ENCODE measurements at regions not wholly inside any gene's neighbourhood (a gene's known extent, or its start where the extent isn't known, plus 50 kb on each side); places are given as distances from the start of the nearest gene placed in this dataset.
"Not testable (repeated sequence)": the region's sequence is repeated elsewhere in the genome, so short reads cannot be mapped to it uniquely, and the experiment has no call there.

DNA sequence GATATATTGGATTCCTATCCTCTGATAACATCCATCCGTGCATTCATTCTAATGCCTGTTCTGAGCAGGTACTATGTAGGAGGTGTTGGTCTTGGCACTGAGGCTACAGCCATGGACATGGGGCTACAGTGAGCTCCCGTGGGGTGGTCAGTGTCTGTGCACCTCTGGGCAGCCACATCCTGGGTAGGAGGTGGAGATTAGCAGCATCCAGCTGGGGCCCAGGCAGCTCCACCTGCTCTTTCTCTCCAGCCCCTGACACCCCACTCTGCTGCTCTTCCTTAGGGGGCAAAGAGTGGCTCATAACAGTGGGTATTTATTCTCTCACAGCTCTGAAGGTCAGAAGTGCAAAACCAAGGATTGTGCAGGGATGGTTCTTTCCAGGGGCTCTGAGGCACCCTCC, 292.0 kb upstream of the SFSWAP start:
- no peak for DNase-seq (ENCODE audit: low spot score)

DNA sequence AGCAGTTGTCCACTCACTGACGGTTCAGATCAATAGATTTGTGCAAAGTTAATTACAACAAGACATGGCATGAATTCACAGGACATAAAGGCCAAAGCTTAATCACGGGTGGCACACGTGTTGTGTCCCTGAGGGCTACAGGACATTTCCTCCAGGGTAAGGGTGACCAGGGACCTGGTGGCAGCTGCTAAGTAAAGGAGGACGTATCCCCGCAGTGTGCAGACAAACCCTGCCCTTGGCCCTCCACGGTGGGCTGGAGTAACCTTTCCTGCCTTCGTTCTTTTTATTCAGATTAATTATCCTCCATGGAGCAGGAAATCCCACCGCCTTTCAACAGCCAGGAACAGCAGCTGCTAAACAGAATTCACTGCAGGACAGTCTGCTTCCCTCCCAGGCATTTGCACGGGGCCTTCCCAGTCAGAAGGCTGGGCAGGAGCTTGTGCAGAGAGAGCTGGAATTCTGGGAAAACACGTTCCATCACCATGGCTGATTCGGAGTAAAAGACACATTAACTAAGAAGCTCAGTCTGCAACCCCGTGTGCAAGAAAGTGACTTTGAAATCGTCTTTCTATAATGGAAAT, 289.9 kb upstream of the SFSWAP start:
- no peak for DNase-seq (ENCODE audit: low spot score)

- no peak for DNase-seq (ENCODE audit: low spot score)
These were observed 289.2 kb upstream of the SFSWAP start for GRCh38 chr12:131421509-131422186.

- DNase-seq (ENCODE audit: low spot score): no peak
These were observed 288.7 kb upstream of the SFSWAP start for GRCh38 chr12:131422187-131422520.

DNA sequence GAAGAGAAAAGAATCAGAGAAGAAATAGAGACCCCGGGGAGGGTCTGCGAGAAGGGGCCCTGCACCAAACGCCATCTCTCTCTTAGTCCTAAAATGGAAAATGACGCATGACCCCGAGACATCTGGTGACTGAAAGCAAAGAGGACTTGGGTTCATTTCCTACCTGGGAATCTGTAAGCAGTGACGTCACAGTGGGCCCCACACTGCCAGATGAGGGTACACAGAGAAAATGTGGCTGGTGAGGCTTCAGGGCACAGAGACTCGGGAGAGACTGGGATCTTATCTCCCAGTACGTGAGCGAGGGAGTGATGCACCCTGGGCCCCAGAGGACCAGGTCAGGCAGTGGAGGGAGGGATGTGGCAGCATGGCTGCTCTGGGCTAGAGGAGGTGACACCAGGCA, 288.1 kb upstream of the SFSWAP start:
- no peak for DNase-seq (ENCODE audit: low spot score)

- no peak for DNase-seq (ENCODE audit: low spot score)
These were observed 286.6 kb upstream of the SFSWAP start for GRCh38 chr12:131424270-131424669.

GRCh38 chr12:131425112-131426075, 285.5 kb upstream of the SFSWAP start:
- no peak for DNase-seq (ENCODE audit: low spot score)

DNA sequence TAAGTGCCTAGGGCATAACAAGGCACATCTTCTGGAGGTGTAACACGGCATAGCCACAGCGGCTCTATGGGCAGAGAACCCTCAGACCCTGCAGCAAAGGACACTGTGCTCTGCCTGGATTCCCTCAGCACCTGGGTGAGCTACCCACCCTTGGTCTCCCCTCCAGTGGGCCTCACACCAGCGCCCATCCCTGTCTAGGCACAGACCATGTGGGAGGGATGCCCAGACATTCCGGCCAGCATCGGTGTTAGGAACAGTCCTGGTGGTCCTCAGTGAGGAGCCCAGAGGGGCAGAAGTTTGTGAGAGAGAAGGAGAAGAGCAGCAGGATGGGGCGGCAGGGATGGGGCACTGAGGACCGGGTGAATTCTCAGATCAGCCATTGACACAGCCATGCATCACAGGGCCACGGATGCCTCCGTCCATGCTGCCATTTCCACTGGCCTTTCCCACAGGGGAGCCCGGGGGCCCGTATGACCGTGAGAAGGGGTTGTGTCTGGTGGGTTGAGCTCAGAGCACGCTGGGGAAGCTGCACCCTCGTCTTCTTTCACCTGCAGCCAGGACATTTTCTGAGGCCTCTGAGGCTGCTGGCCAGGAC, 282.7 kb upstream of the SFSWAP start:
- DNase-seq (ENCODE audit: low spot score): no peak

DNA sequence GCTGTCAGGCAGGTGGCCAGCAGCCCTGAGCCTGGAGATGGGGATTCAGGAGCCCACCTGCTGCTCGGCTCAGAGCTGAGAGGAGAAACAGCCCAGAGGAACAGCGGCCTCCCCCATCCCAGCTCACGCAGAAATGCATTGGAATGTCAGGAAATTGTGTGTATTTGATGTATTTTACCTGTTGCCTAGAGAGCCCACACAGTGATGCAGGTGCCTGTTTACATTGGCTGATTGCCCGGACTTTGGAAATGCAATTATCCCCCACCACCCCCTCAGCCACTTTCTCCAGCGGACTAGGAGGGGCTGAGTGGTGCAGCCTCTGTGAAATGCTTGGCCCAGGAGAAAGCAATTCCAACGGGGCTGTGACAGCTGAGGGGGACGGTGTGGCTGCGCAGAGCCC, 281.7 kb upstream of the SFSWAP start:
- DNase-seq (ENCODE audit: low spot score): not testable (repeated sequence)

GRCh38 chr12:131429697-131430096, 281.2 kb upstream of the SFSWAP start:
- not testable (repeated sequence) for DNase-seq (ENCODE audit: low spot score)

DNA sequence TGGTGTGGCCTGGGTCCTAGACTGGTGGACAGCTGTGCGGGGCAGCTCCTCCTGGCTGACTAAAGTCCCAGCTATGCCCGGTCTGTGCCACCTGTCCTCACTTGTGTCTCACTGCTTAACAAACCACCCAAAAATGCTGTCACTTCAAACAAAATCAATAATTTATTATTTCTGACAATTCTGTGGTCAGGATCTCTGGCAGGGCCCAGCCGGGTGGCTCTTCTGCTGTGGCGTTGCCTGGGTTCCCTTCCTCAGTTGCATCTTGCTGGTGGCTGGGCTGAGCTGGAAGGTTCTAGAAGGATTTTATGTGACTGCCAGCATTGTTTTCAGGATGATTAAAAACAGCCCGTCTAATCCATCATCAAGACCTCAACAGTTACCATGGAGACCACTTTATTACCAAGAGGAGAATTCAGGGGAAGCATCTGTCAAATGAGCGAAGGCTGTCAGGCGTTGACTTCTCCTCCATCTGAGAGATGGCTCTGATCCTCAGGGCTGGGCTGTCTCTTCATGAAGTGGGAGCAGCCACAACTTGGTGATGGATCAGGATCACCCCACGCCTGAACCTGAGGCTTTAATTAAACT, 280.6 kb upstream of the SFSWAP start:
- no peak for DNase-seq (ENCODE audit: low spot score)

- DNase-seq (ENCODE audit: low spot score): not testable (repeated sequence)
These were observed 279.7 kb upstream of the SFSWAP start for GRCh38 chr12:131431126-131431655.

- no peak for DNase-seq (ENCODE audit: low spot score)
These were observed 278.2 kb upstream of the SFSWAP start for GRCh38 chr12:131432532-131433260.

DNA sequence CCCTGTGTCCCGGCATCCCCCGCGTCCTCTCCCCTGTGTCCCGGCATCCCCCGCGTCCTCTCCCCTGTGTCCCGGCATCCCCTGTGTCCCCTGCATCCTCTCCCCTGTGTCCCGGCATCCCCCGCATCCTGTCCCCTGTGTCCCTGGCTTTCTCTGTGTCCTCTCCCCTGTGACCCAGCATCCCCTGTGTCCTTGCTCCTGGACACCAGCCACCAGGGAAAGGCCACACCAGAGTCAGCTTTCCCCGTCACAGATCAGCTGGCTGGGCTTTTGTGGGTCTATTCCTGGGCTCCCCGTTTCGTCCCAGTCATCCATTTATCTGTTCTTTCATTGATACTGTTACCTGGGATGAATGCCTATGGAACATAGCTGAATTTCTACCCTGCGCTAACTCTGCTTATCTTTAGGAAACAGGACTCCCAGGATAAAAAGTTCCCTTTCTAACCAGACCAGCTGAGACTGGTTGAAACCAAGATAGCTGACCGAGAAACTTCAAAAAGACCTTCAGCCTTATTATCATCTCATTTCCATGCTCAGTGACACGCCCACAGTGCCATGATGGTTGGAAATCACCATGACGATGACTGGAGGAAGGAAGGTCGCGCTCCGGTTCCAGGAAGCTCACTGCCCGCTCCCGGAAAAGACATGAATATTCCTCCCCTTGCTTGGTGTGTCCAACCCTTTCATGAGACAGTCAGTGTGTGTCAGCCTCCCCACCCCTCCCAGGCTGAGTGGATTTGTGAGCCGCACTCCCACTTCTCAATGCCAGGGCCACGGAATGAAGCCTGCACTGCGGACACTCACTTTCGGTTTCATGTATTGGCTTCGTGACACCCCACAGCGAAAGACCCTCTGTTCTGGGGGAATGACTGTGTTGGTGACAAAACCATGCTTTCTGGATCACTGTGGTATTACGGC, 276.4 kb upstream of the SFSWAP start:
- DNase-seq (ENCODE audit: low spot score): no peak

DNA sequence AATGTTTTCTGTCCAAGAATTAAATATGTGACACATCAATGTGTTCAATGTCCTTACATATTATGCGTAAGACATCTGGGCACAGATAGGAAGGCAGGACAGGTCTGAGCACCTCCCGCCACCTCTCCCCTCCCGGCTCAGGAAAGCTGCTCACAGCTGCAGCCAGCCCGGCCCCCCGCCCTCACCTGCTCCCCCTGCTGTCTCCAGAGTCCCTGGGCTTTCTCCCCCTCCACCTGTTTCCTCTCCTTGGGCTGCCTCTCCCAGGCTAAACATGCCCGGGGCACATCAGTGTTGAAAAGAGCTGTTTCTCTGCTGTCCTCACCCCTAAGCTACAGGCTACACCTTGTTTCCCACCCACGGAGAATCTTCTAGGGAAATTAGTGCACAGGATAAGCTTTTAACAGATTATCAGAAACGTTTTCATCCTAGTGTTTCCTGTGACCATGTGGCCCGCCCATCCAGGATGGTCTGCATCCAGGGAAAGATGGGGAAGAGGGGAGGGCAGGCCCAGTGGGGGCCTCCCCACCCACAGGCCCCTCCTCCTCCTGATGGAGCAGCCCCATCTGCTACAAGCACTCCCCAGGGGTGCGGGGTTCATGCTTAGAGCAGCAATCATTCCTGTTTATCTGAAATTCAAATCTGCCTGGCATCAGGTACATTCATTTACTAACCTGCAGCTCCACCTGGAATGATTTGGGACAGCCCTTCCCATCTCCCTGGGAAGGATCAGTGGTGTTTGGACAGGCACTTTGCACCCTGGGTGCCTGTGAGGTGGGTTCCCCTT, 273.8 kb upstream of the SFSWAP start:
- no peak for DNase-seq (ENCODE audit: low spot score)

DNA sequence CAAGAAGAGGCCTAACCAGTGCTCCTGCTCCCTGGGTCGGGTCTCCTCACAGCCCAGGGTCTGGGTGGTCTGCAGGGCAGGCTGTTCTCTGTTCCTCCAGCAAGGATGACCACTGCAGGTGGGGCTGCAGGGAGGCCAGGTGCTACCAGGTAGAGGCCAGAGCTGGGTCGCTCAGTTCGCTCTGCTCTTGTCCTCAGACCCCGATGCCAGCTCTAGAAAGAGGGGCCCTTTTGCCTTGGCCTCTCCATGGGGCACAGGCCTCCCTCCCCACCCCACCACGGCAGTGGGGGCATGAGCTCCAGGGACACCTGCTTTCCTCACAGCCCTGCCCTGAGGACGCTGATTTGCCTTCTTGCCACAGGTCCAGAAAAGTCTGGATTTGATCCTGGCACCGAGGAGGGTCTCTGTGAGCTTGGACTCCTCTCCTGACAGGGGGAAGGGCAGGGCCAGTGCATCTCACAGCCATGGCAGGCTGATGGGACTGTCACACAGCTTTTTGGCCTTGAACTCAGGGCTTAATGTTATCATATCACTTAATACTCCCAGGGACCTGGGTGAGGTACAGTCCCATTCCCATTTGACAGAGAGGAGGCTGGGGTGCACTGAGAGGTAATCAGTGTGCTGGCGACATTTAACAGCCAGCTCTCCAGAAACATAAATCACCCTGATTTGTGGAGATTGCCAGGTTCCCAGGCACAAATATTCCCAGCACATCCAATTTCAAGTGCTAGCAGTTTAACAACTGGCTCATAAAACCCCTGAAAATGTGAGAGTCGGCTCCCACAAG, 273.0 kb upstream of the SFSWAP start:
- no peak for DNase-seq (ENCODE audit: low spot score)

- DNase-seq (ENCODE audit: low spot score): not testable (repeated sequence)
These were observed 272.4 kb upstream of the SFSWAP start for GRCh38 chr12:131438493-131438835.

DNA sequence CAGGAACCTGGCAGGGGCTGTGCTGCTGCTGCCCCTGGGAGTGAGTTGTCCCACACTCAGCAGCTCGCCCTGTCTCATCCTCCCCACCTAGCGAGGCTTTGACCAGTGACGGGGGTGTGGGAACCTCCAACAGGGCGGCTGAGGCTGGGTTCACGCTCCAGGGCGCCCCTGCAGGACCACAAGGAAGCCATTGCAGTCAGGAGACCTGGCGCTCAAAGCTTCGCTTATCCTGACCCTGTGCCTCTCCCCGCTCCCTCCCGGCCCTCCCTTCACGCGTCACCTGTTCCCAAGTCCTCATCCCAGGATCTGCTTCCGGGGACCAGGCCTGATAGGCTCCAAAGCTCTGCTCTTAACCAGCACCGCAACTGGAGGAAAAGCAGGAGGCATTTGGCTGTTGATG, 272.0 kb upstream of the SFSWAP start:
- DNase-seq (ENCODE audit: low spot score): no peak

- not testable (repeated sequence) for DNase-seq (ENCODE audit: low spot score)
These were observed 271.1 kb upstream of the SFSWAP start for GRCh38 chr12:131439752-131440151.
